ENCODE measurements at regions not wholly inside any gene's neighbourhood (a gene's known extent, or its start where the extent isn't known, plus 50 kb on each side); places are given as distances from the start of the nearest gene placed in this dataset.
A peak's percentile ranks its signal among the peaks of the same experiment; 100 is the strongest.
"Not testable (repeated sequence)": the region's sequence is repeated elsewhere in the genome, so short reads cannot be mapped to it uniquely, and the experiment has no call there.

GRCh38 chr3:177483182-177483967 lies 286.1 kb upstream of the TBL1XR1 start:
- peak in 1 of 2 donors; percentile 16 for DNase-seq

GRCh38 chr3:177484206-177484605 lies 286.9 kb upstream of the TBL1XR1 start:
- DNase-seq, result no peak

- DNase-seq, result no peak
Measured at GRCh38 chr3:177484926-177485325, 287.6 kb upstream of the TBL1XR1 start.

- no peak for DNase-seq
Measured at GRCh38 chr3:177487635-177488186, 290.4 kb upstream of the TBL1XR1 start.

GRCh38 chr3:177488740-177489139 lies 291.5 kb upstream of the TBL1XR1 start:
- DNase-seq, result no peak

- DNase-seq, result no peak
Measured at GRCh38 chr3:177490626-177491025, 293.3 kb upstream of the TBL1XR1 start.

GRCh38 chr3:177491296-177492032 lies 294.2 kb upstream of the TBL1XR1 start:
- DNase-seq, result no peak

GRCh38 chr3:177493091-177493490 lies 295.8 kb upstream of the TBL1XR1 start:
- no peak for DNase-seq

GRCh38 chr3:177494216-177494615 lies 296.9 kb upstream of the TBL1XR1 start:
- DNase-seq, result no peak

- DNase-seq, result no peak
Measured at GRCh38 chr3:177495566-177495965, 298.3 kb upstream of the TBL1XR1 start.

- DNase-seq, result no peak
Measured at GRCh38 chr3:177498037-177498857, 301.0 kb upstream of the TBL1XR1 start.

GRCh38 chr3:177499039-177499438 lies 301.8 kb upstream of the TBL1XR1 start:
- DNase-seq, result not testable (repeated sequence)

GRCh38 chr3:177499779-177500423 lies 302.6 kb upstream of the TBL1XR1 start:
- no peak for DNase-seq

- no peak for DNase-seq
Measured at GRCh38 chr3:177510693-177511216, 313.5 kb upstream of the TBL1XR1 start.

- no peak for DNase-seq
Measured at GRCh38 chr3:177512945-177513814, 315.9 kb upstream of the TBL1XR1 start.

GRCh38 chr3:177513815-177514610 lies 316.7 kb upstream of the TBL1XR1 start:
- no peak for DNase-seq

GRCh38 chr3:177514611-177515499 lies 317.6 kb upstream of the TBL1XR1 start:
- DNase-seq, result peak in 1 of 2 donors; percentile 24

- DNase-seq, result peak; percentile 46 to 47
Measured at GRCh38 chr3:177515786-177516157, 318.5 kb upstream of the TBL1XR1 start.
